LoVo (cell line): ENCODE measurements at regions not wholly inside any gene's neighbourhood (a gene's known extent, or its start where the extent isn't known, plus 50 kb on each side); places are given as distances from the start of the nearest gene placed in this dataset.
"Not testable (repeated sequence)": the region's sequence is repeated elsewhere in the genome, so short reads cannot be mapped to it uniquely, and the experiment has no call there.

ENCODE experiments used
- DNase-seq: peaks from one replicate; pipeline ENCODE4 v3.0.0-alpha.2; 2016; ENCODE audit warnings: low spot score

- no peak for DNase-seq
These were observed 603.8 kb downstream of the CDH8 start for GRCh38 chr16:61432421-61432820.

- DNase-seq = no peak
These were observed 615.1 kb downstream of the CDH8 start for GRCh38 chr16:61421111-61421510.

GRCh38 chr16:61419791-61420190, 616.4 kb downstream of the CDH8 start:
- DNase-seq = no peak

GRCh38 chr16:61418802-61419201, 617.4 kb downstream of the CDH8 start:
- not testable (repeated sequence) for DNase-seq

- DNase-seq = no peak
These were observed 621.1 kb downstream of the CDH8 start for GRCh38 chr16:61415126-61415525.

- DNase-seq = no peak
These were observed 623.2 kb downstream of the CDH8 start for GRCh38 chr16:61413021-61413420.

- DNase-seq = no peak
These were observed 623.7 kb downstream of the CDH8 start for GRCh38 chr16:61412562-61412961.

GRCh38 chr16:61409604-61410003, 626.6 kb downstream of the CDH8 start:
- DNase-seq = no peak

- no peak for DNase-seq
These were observed 632.9 kb downstream of the CDH8 start for GRCh38 chr16:61403386-61403785.

- no peak for DNase-seq
These were observed 644.3 kb downstream of the CDH8 start for GRCh38 chr16:61391896-61392295.

- DNase-seq = no peak
These were observed 645.1 kb downstream of the CDH8 start for GRCh38 chr16:61390965-61391637.

- no peak for DNase-seq
These were observed 650.7 kb downstream of the CDH8 start for GRCh38 chr16:61385392-61386071.

GRCh38 chr16:61382435-61382834, 653.8 kb downstream of the CDH8 start:
- DNase-seq = no peak

GRCh38 chr16:61379311-61379710, 656.9 kb downstream of the CDH8 start:
- DNase-seq = no peak

- DNase-seq = no peak
These were observed 662.2 kb downstream of the CDH8 start for GRCh38 chr16:61374071-61374470.

GRCh38 chr16:61371881-61372280, 664.4 kb downstream of the CDH8 start:
- no peak for DNase-seq

GRCh38 chr16:61371388-61371787, 664.9 kb downstream of the CDH8 start:
- no peak for DNase-seq

GRCh38 chr16:61370564-61370963, 665.7 kb downstream of the CDH8 start:
- no peak for DNase-seq

- DNase-seq = no peak
These were observed 670.2 kb downstream of the CDH8 start for GRCh38 chr16:61366006-61366405.

- DNase-seq = no peak
These were observed 671.2 kb downstream of the CDH8 start for GRCh38 chr16:61364990-61365389.

- no peak for DNase-seq
These were observed 673.7 kb downstream of the CDH8 start for GRCh38 chr16:61362585-61362984.

- no peak for DNase-seq
These were observed 691.4 kb downstream of the CDH8 start for GRCh38 chr16:61344791-61345190.

- DNase-seq = no peak
These were observed 703.8 kb downstream of the CDH8 start for GRCh38 chr16:61332461-61332860.

- DNase-seq = no peak
These were observed 712.2 kb downstream of the CDH8 start for GRCh38 chr16:61324044-61324443.
